Stimulated activated CD8-positive, alpha-beta memory T cell treated with anti-CD3 and anti-CD28 coated beads, Interleukin-15, amount 100 ng/mL, for 48 hours (primary cell): ENCODE measurements at regions not wholly inside any gene's neighbourhood (a gene's known extent, or its start where the extent isn't known, plus 50 kb on each side); places are given as distances from the start of the nearest gene placed in this dataset.

ENCODE experiments used
- DNase-seq, 2 donors: peaks; one replicate each; pipeline ENCODE4 v3.0.0-alpha.2; 2020; ENCODE audit warnings: low read depth in 2 of 2

DNA sequence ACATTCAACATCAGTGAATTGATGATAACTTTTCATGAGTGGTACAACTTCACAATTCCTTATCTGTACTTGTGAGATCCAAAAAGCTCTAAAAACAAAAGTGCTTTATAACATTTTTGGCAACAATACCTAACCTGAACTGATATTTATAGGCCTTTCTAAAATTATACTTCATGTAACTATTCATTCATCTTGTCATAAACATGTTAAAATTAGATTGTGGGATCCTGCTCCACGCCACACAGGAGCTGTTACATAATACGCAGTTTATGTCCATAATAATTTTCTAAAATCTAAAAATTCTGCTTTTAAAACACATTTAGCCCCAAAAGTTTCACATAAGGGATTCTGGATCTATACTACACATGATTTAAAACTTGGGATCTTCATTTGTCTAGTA lies 908.5 kb upstream of the CHAC2 start:
- no peak for DNase-seq

- no peak for DNase-seq
These were observed 909.9 kb upstream of the CHAC2 start for GRCh38 chr2:52857722-52858121.

GRCh38 chr2:52852006-52852405 lies 915.6 kb upstream of the CHAC2 start:
- no peak for DNase-seq

DNA sequence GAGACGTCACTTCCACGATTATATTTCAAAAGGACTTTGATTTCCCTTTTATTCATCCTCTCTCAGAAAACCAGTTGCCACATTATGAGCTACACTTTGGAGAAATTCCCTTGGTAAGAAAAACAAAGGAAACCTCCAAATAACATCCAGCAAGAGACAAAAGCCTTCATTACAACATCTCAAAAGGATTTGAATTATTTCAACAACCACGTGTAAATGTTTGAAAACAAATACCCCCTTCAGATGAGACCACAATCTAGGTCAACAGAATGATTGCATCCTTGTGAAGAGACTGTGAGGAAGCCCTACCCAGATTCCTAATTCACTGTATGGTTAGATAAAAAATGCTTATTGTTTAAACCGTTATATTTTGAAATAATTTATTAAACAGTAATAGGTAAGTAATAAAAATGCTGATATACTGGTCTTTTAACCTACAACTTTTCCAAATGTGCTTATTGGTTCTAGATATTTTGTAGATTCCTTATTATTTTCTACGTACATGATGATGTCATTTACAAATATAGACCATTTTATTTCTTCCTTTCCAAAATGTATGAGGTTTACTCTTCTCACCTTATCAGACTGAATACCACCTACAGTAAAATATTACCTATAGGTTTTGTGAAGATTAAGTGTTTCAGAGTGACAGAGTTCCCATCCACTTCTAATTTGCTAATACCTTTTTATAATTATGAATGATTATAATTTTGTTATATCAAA lies 922.7 kb upstream of the CHAC2 start:
- no peak for DNase-seq

- DNase-seq, result no peak
These were observed 931.7 kb upstream of the CHAC2 start for GRCh38 chr2:52835909-52836308.

GRCh38 chr2:52831216-52831615 lies 936.4 kb upstream of the CHAC2 start:
- no peak for DNase-seq

GRCh38 chr2:52828112-52828511 lies 939.5 kb upstream of the CHAC2 start:
- no peak for DNase-seq

GRCh38 chr2:52821631-52822030 lies 946.0 kb upstream of the CHAC2 start:
- no peak for DNase-seq

DNA sequence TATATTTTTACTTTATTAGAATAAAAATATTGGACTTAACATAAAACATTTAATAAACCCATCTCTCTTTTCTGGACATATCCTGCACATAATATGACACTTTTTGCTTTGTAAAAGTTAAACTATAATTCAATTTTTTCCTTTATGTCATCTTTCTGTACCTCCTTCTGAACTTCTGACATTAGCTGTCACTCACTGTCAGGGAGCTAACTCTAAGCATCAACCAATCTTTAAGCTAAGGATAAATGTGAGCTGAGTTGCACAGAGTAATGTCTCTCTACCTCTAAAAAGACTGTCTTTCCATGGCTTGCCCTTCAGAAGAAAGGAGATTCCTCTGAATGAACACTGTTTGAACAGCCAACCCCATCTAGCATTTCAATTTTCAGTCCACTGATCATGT lies 948.6 kb upstream of the CHAC2 start:
- DNase-seq, result no peak

DNA sequence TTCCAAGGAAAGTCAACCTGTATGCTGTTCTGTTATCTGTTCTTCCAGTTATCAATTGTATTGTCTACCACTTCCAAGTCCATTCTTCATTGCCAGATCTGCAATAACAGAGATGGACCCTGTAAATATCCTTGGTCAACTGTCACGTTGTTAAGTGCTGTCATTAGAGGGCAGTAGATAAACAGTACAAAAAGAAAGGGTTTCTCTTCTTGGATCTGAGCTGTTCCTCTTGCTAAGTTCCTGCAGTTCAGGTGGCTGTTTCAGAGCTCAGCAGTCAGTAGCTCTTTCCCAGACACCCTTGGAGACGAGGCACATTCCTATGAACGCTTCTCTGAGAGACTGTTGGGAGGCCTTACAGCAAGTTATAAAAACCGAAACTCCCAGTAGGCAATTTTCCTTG lies 957.1 kb upstream of the CHAC2 start:
- no peak for DNase-seq

- DNase-seq, result no peak
These were observed 961.6 kb upstream of the CHAC2 start for GRCh38 chr2:52805901-52806410.

- no peak for DNase-seq
These were observed 973.0 kb upstream of the CHAC2 start for GRCh38 chr2:52794581-52794980.

- DNase-seq, result no peak
These were observed 988.2 kb upstream of the CHAC2 start for GRCh38 chr2:52779446-52779845.

DNA sequence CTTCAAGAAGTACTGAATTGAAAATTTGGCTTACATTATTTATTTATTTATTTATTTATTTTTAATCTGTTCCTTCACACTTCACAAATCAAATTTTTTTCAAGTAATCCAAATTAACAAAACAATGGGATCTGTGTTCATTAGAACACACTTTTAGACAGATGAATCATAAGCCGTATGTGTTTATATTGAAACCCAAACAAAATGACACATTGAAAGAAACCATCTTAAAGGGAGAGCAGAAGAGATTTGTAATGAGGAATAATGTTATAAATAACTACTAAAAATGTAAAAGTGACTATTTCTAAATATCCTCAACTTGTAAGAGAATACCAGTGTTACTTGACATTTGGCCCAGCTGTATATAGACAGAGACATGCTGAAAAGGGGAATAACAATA lies 991.0 kb upstream of the CHAC2 start:
- no peak for DNase-seq

DNA sequence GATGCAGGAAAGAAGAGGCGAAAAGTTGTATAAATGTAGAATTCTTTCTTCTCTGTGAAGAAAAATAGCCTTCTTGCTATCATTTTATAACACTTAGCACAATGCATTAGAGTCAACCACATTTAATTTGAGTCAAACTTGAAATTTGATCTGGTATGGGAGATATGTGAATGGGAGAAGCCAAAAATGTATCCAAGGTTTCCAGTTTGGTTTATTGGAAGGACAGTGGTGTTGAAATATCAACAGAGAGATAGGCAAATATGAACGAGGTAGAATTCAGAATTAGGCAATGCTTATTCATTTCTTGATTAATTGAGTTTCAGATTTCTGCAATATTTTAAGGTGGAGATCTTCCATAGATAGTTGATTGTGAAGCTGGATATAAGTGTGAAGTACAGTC lies 991.9 kb upstream of the CHAC2 start:
- no peak for DNase-seq

GRCh38 chr2:52765735-52766134 lies 1001.9 kb upstream of the CHAC2 start:
- no peak for DNase-seq

DNA sequence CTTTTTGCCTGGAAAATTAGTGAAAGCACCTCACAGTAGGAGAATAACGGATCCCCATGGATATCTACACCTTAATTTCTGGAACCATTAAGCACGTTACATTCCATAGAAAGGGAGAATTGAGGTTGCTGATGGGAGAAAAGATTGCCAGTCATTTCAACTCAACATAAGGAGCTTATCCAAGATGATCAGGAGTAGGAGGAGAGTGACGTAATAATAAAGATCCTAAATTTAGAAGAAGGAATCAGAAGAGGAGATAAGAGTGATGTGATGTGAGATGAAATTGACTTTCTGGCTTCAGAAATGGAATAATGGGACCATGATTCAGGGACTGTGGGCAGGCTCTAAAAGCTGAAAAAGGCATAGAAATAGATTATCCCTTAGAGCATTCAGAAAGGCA lies 1017.8 kb upstream of the CHAC2 start:
- no peak for DNase-seq

DNA sequence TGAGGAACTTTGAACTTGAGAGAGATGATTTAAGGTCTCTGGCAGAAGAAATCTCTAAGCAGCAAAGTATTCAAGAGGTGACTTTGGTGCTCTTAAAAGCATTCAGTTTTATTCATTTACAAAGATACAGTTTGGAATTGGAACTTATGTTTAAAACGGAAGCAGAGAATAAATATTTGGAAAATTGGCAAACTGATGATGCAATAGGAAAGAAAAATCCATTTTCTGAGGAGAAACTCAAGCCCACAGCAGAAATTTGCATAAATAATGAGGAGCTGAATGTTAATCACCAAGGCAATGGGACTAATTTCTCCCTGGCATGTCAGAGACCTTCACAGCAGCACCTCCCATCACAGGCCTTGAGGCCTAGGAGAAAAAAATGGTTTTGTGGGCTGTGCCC lies 1022.5 kb upstream of the CHAC2 start:
- no peak for DNase-seq

DNA sequence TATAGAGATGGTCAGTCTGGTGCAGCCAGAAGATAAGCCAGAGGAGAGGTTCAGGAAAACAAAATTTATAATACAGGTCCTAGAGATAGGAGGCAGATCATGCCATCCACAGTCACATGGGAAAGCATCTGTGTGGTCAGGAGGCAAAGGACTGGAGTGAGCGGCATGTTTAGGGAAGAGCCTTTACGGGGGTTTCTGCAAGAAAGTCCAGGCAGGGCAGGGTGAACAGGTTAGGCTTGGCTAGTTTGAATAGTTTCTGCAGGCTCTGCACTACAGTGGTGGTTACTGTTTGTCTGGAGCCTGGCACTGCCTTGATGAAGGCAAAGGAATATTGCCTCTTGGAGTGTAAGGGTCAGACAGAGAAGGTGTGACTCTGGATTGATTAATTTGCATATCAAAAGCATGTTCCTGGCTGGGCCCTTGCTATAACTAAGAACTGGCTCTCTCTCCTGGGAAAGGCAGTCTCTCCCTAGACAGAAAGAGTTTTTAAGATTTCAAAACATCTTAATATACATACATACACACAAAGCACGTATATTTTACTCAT lies 1034.7 kb upstream of the CHAC2 start:
- DNase-seq, result no peak

GRCh38 chr2:52724585-52724984 lies 1043.0 kb upstream of the CHAC2 start:
- no peak for DNase-seq

GRCh38 chr2:52717836-52718235 lies 1049.8 kb upstream of the CHAC2 start:
- no peak for DNase-seq

GRCh38 chr2:52710810-52711618 lies 1056.6 kb upstream of the CHAC2 start:
- no peak for DNase-seq

DNA sequence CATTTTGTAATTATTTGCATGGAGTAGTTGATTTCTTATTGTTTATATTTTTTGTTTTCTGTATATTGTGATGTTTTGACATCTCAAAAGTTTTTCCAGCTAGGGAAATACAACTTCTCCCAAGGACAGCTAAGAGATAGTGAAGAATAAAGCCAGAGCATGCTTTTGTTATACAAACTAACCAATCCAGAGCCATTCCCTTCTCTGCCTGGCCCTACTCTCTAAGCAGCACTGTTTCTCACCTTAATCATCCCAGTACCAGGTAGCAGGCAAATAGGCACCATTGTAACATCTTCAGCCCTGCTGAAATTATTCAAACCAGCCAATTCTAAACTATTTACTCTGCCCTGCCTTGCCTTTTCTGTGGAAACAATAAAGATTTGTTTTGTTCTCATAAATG lies 1063.4 kb upstream of the CHAC2 start:
- no peak for DNase-seq
